ENCODE measurements at regions not wholly inside any gene's neighbourhood (a gene's known extent, or its start where the extent isn't known, plus 50 kb on each side); places are given as distances from the start of the nearest gene placed in this dataset.

GRCh38 chr2:163252199-163252598, 413.6 kb upstream of the KCNH7 start:
- Histone ChIP-seq H3K4me1 (ENCODE audit: low read length) (no peaks in the 10 kb centered on the region), H3K79me2 (ENCODE audit: low read length) (no peaks in the 10 kb centered on the region), H3K36me3 (replicated peaks; ENCODE audit: low read depth, low read length) (no peaks in the 10 kb centered on the region), H3K4me2 (ENCODE audit: low read length) (no peak overlapping the region), H3K27ac (ENCODE audit: low read length) (no peak overlapping the region), H4K20me1 (ENCODE audit: insufficient read depth, low read length) (no peaks in the 10 kb centered on the region), H2AFZ (ENCODE audit: low read depth, low read length) (no peak overlapping the region), H3K27me3 (ENCODE audit: low read depth, low read length) (no peaks in the 10 kb centered on the region), H3K9me3 (ENCODE audit: insufficient read depth, low read length) (no peaks in the 10 kb centered on the region), H3K9ac (ENCODE audit: low read length) (no peak overlapping the region), H3K4me3 (ENCODE audit: low read length) (no peak overlapping the region)
- TF ChIP-seq EZH2phosphoT487 (IDR thresholded peaks at IDR 0.05; ENCODE audit: low read depth): no peak
- TF ChIP-seq CTCF (IDR thresholded peaks at IDR 0.05; ENCODE audit: low read depth, low read length): no peak

GRCh38 chr2:163248376-163249253, 410.0 kb upstream of the KCNH7 start:
- no peak overlapping the region for H2AFZ ChIP-seq (ENCODE audit: low read depth, low read length)
- no peaks in the 10 kb centered on the region for H3K4me1 ChIP-seq (ENCODE audit: low read length)
- no peaks in the 10 kb centered on the region for H3K9me3 ChIP-seq (ENCODE audit: insufficient read depth, low read length)
- no peak for TF ChIP-seq CTCF (IDR thresholded peaks at IDR 0.05; ENCODE audit: low read depth, low read length)
- TF ChIP-seq EZH2phosphoT487 (IDR thresholded peaks at IDR 0.05; ENCODE audit: low read depth): no peak
- H3K27me3 ChIP-seq (ENCODE audit: low read depth, low read length): no peaks in the 10 kb centered on the region
- no peaks in the 10 kb centered on the region for H3K79me2 ChIP-seq (ENCODE audit: low read length)
- H3K36me3 ChIP-seq (replicated peaks; ENCODE audit: low read depth, low read length): no peaks in the 10 kb centered on the region
- no peak overlapping the region for H3K27ac ChIP-seq (ENCODE audit: low read length)
- no peak overlapping the region for H3K4me2 ChIP-seq (ENCODE audit: low read length)
- H4K20me1 ChIP-seq (ENCODE audit: insufficient read depth, low read length): no peaks in the 10 kb centered on the region
- no peak overlapping the region for H3K4me3 ChIP-seq (ENCODE audit: low read length)
- H3K9ac ChIP-seq (ENCODE audit: low read length): no peak overlapping the region

GRCh38 chr2:163247847-163248220, 409.3 kb upstream of the KCNH7 start:
- Histone ChIP-seq H3K4me2 (ENCODE audit: low read length) (no peak overlapping the region), H3K4me3 (ENCODE audit: low read length) (no peak overlapping the region), H3K27me3 (ENCODE audit: low read depth, low read length) (no peaks in the 10 kb centered on the region), H3K9ac (ENCODE audit: low read length) (no peak overlapping the region), H2AFZ (ENCODE audit: low read depth, low read length) (no peak overlapping the region), H3K9me3 (ENCODE audit: insufficient read depth, low read length) (no peaks in the 10 kb centered on the region), H3K4me1 (ENCODE audit: low read length) (no peaks in the 10 kb centered on the region), H3K79me2 (ENCODE audit: low read length) (no peaks in the 10 kb centered on the region), H4K20me1 (ENCODE audit: insufficient read depth, low read length) (no peaks in the 10 kb centered on the region), H3K36me3 (replicated peaks; ENCODE audit: low read depth, low read length) (no peaks in the 10 kb centered on the region), H3K27ac (ENCODE audit: low read length) (no peak overlapping the region)
- TF ChIP-seq EZH2phosphoT487 (IDR thresholded peaks at IDR 0.05; ENCODE audit: low read depth) (no peak), CTCF (IDR thresholded peaks at IDR 0.05; ENCODE audit: low read depth, low read length) (no peak)

- Histone ChIP-seq H3K9me3 (ENCODE audit: insufficient read depth, low read length) (no peaks in the 10 kb centered on the region), H3K4me3 (ENCODE audit: low read length) (no peak overlapping the region), H3K4me2 (ENCODE audit: low read length) (no peak overlapping the region), H2AFZ (ENCODE audit: low read depth, low read length) (no peak overlapping the region), H3K79me2 (ENCODE audit: low read length) (no peaks in the 10 kb centered on the region), H3K4me1 (ENCODE audit: low read length) (no peaks in the 10 kb centered on the region), H3K9ac (ENCODE audit: low read length) (no peak overlapping the region), H3K36me3 (replicated peaks; ENCODE audit: low read depth, low read length) (no peaks in the 10 kb centered on the region), H3K27ac (ENCODE audit: low read length) (no peak overlapping the region), H4K20me1 (ENCODE audit: insufficient read depth, low read length) (no peaks in the 10 kb centered on the region), H3K27me3 (ENCODE audit: low read depth, low read length) (no peaks in the 10 kb centered on the region)
- TF ChIP-seq EZH2phosphoT487 (IDR thresholded peaks at IDR 0.05; ENCODE audit: low read depth) (no peak), CTCF (IDR thresholded peaks at IDR 0.05; ENCODE audit: low read depth, low read length) (no peak)
Measured at GRCh38 chr2:163247156-163247846, 408.7 kb upstream of the KCNH7 start.

Measured in OCI-LY3 (cell line).